HUES6 (cell line): ENCODE measurements at regions not wholly inside any gene's neighbourhood (a gene's known extent, or its start where the extent isn't known, plus 50 kb on each side); places are given as distances from the start of the nearest gene placed in this dataset.

Experiments
- H3K27ac ChIP-seq: 2 replicates; pipeline ENCODE4 v1.7.0; 2013; ENCODE audit warnings: low read depth, mild to moderate bottlenecking, low read length, inconsistent platforms
- H3K27me3 ChIP-seq: 2 replicates; pipeline ENCODE4 v1.6.1; 2013; ENCODE audit warnings: low read length; ENCODE audit not compliant: control insufficient read depth, insufficient read depth
- H3K36me3 ChIP-seq: 2 replicates; pipeline ENCODE4 v1.6.1; 2013; ENCODE audit warnings: low read length; ENCODE audit not compliant: control insufficient read depth, insufficient read depth
- H3K4me1 ChIP-seq: 2 replicates; pipeline ENCODE4 v1.6.1; 2013; ENCODE audit warnings: low read length; ENCODE audit not compliant: control insufficient read depth, insufficient read depth
- H3K4me3 ChIP-seq: 2 replicates; pipeline ENCODE4 v1.5.1; 2013; ENCODE audit warnings: low read depth, low read length
- H3K9ac ChIP-seq: one replicate; pipeline ENCODE4 v1.6.1; 2013; ENCODE audit warnings: mild to moderate bottlenecking, low read length
- H3K9me3 ChIP-seq: 2 replicates; pipeline ENCODE4 v1.6.1; 2013; ENCODE audit warnings: low read depth, low read length; ENCODE audit not compliant: control insufficient read depth, insufficient read depth

DNA sequence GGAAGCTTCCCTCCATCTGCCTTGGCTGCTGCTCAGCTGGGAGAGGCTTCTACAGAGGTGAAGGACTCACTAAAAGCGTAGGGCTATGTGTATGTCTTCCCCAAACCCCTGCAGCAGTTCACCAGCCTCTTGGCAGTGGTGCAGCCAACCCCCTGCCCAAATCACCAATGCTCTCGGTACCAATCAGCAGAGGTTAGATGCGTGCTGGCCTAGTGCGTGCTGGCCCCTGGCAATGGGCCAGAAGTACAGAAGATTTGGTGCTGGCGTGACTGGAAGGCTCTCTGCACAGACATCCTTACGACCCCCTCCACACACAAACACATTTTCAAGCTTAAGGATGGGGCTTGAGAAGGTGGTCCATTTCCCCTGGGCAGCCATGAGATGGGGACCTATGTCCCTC lies 79.0 kb downstream of the MRPL14 start:
- Histone ChIP-seq H3K4me1 (peaks cover 29% of the 10 kb centered on the region), H3K36me3 (no peaks in the 10 kb centered on the region), H3K27ac (no peak overlapping the region), H3K27me3 (no peaks in the 10 kb centered on the region), H3K4me3 (no peak overlapping the region), H3K9ac (no peak overlapping the region), H3K9me3 (no peaks in the 10 kb centered on the region)

DNA sequence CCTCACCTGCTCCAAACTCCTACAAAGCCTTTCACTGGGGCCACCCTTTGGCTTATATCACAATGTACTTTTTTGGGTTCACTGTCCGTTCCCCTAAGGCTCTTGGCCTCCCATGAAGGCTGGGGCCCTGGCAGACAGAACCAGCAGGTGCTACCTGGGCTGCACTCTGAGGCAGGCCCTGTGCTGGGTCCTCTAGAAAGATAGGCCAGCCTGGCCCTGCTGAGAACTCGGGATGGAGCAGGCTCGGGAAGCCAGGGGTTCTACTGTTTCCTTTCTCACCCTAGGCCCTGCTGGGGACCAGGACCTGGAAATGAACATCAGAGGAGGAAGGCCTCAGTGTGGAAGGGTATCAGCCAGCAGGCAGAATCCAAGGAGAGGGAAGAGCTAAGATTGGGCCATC lies 79.5 kb downstream of the MRPL14 start:
- Histone ChIP-seq H3K27me3 (no peaks in the 10 kb centered on the region), H3K9me3 (no peaks in the 10 kb centered on the region), H3K4me1 (peaks cover 32% of the 10 kb centered on the region), H3K9ac (no peak overlapping the region), H3K36me3 (no peaks in the 10 kb centered on the region), H3K4me3 (no peak overlapping the region), H3K27ac (no peak overlapping the region)

- Histone ChIP-seq H3K9me3 (no peaks in the 10 kb centered on the region), H3K4me1 (peaks cover 32% of the 10 kb centered on the region), H3K27ac (no peak overlapping the region), H3K27me3 (no peaks in the 10 kb centered on the region), H3K4me3 (no peak overlapping the region), H3K36me3 (no peaks in the 10 kb centered on the region), H3K9ac (no peak overlapping the region)
Observed at GRCh38 chr6:44047179-44047546, 80.1 kb downstream of the MRPL14 start.

GRCh38 chr6:44046516-44047178 lies 80.6 kb downstream of the MRPL14 start:
- Histone ChIP-seq H3K36me3 (no peaks in the 10 kb centered on the region), H3K9ac (no peak overlapping the region), H3K27me3 (no peaks in the 10 kb centered on the region), H3K4me3 (no peak overlapping the region), H3K27ac (no peak overlapping the region), H3K9me3 (no peaks in the 10 kb centered on the region), H3K4me1 (peaks cover 33% of the 10 kb centered on the region)

- Histone ChIP-seq H3K27me3 (no peaks in the 10 kb centered on the region), H3K9ac (no peak overlapping the region), H3K9me3 (no peaks in the 10 kb centered on the region), H3K36me3 (no peaks in the 10 kb centered on the region), H3K4me1 (peaks cover 34% of the 10 kb centered on the region), H3K4me3 (no peak overlapping the region), H3K27ac (no peak overlapping the region)
Observed at GRCh38 chr6:44045672-44046015, 81.6 kb downstream of the MRPL14 start.

DNA sequence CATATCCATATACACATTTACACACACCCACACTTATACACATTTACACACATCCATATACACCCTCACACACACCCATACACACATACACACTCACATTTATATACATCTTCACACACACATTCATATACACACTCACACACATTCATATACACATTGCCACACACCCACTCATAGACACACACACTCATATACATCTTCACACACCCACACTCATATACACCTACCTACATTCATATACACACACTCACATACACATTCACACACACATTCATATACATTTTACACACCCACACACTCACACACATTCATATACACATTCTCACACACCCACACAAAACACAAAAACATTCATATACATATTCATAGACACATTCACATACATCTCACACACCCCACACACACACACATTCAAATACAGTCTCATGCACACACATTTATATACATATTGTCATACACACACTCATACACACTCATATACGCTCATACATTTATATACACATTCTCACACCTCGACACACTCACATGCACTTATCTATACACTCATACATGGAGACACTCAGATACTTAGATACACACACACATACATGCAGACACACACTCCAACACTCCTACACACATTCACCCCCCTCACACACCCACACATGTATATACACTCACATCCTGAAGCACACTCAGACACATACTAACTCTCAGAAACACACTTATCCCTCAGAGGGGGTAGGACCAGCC lies 82.1 kb downstream of the MRPL14 start:
- H3K9me3 ChIP-seq: no peaks in the 10 kb centered on the region
- no peak overlapping the region for H3K9ac ChIP-seq
- peaks cover 39% of the 10 kb centered on the region for H3K4me1 ChIP-seq
- H3K36me3 ChIP-seq: no peaks in the 10 kb centered on the region
- H3K4me3 ChIP-seq: no peak overlapping the region
- no peak overlapping the region for H3K27ac ChIP-seq
- H3K27me3 ChIP-seq: no peaks in the 10 kb centered on the region

GRCh38 chr6:44044154-44044539 lies 83.1 kb downstream of the MRPL14 start:
- peak overlapping the region; percentile 25 for H3K9ac ChIP-seq
- no peak overlapping the region for H3K4me3 ChIP-seq
- H3K27ac ChIP-seq: peak overlapping the region; percentile 11; the same call in 1 of the 2 replicates
- H3K4me1 ChIP-seq: peaks cover 48% of the 10 kb centered on the region
- no peaks in the 10 kb centered on the region for H3K27me3 ChIP-seq
- H3K9me3 ChIP-seq: no peaks in the 10 kb centered on the region
- H3K36me3 ChIP-seq: no peaks in the 10 kb centered on the region

- Histone ChIP-seq H3K4me3 (no peak overlapping the region), H3K4me1 (peaks cover 52% of the 10 kb centered on the region), H3K27me3 (no peaks in the 10 kb centered on the region), H3K36me3 (no peaks in the 10 kb centered on the region), H3K9ac (peak overlapping the region; percentile 25), H3K27ac (peak overlapping the region; percentile 11; the same call in 1 of the 2 replicates), H3K9me3 (no peaks in the 10 kb centered on the region)
Observed at GRCh38 chr6:44043479-44044153, 83.6 kb downstream of the MRPL14 start.

DNA sequence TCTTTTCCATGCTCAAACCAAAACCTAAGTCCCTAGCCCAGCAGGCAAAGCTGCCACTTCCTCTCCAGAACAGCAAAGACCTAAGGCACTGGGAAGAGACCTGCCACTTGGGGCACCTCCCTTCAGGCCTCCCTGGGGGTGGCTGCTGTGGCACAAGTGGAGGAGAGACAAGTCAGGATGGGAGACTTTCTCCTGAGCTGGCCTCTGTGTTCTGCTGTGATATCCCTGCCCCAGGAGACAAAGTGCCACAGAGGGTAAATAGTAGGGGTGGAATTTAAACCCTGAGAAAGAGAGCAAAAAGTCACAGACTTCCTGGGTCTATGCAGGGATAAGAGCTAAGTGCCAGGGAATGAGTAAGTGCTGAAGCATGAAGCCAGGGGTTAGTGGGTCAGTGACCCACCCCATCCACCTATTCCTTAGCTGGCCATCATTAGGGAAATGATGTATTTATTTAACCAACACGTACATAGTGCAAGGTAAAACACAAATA lies 84.2 kb downstream of the MRPL14 start:
- no peaks in the 10 kb centered on the region for H3K9me3 ChIP-seq
- H3K4me3 ChIP-seq: no peak overlapping the region
- peaks cover 52% of the 10 kb centered on the region for H3K4me1 ChIP-seq
- peak overlapping the region; percentile 25 for H3K9ac ChIP-seq
- no peaks in the 10 kb centered on the region for H3K27me3 ChIP-seq
- H3K27ac ChIP-seq: peak overlapping the region; percentile 11; the same call in 1 of the 2 replicates
- H3K36me3 ChIP-seq: no peaks in the 10 kb centered on the region

- no peaks in the 10 kb centered on the region for H3K9me3 ChIP-seq
- no peaks in the 10 kb centered on the region for H3K36me3 ChIP-seq
- no peaks in the 10 kb centered on the region for H3K27me3 ChIP-seq
- no peak overlapping the region for H3K4me3 ChIP-seq
- H3K9ac ChIP-seq: peak overlapping the region; percentile 26
- H3K27ac ChIP-seq: peak overlapping the region; percentile 41; the same call in 1 of the 2 replicates
- peaks cover 52% of the 10 kb centered on the region for H3K4me1 ChIP-seq
Observed at GRCh38 chr6:44042261-44042988, 84.8 kb downstream of the MRPL14 start.
